SK-N-SH (cell line): ENCODE measurements at regions not wholly inside any gene's neighbourhood (a gene's known extent, or its start where the extent isn't known, plus 50 kb on each side); places are given as distances from the start of the nearest gene placed in this dataset.
"Not testable (repeated sequence)": the region's sequence is repeated elsewhere in the genome, so short reads cannot be mapped to it uniquely, and the experiment has no call there.

Experiments
- CTCF ChIA-PET: fragments of 300-600, 350-600 bp; formaldehyde crosslinking; extraction: SDS; loops from one replicate; lab custom pipeline; 2021; lab: Yijun Ruan, JAX
- POLR2A ChIA-PET: fragments of 350-600 bp; sonication (Branson Sonifier 250); formaldehyde crosslinking; extraction: SDS; loops from one replicate; lab custom pipeline; 2020; ENCODE audit warnings: antibody characterized with exemption, inconsistent platforms; lab: Yijun Ruan, JAX
- DNase-seq: peaks from one replicate; pipeline ENCODE4 v3.0.0; 2012
- H2AFZ ChIP-seq: fragments of 200-600 bp; sonication (generic); 2 replicates; pipeline ENCODE4 v1.8.1; 2016; ENCODE audit warnings: antibody characterized with exemption, mild to moderate bottlenecking, low read depth
- H3F3A ChIP-seq: fragments of 200-600 bp; sonication (generic); replicated peaks from 2 replicates; pipeline ENCODE3; 2016; ENCODE audit warnings: antibody characterized with exemption, mild to moderate bottlenecking; ENCODE audit not compliant: insufficient read depth
- H3K27ac ChIP-seq, 2 experiments: fragments of 200-500 bp in 1 of 2; fragments of 200-600 bp in 1 of 2; sonication (Bioruptor generic) in 1 of 2; sonication (generic), shearing (Covaris generic) in 1 of 2; 2 replicates each; pipeline versions ENCODE4 v1.5.1 to v1.6.1; 2014 to 2016; ENCODE audit warnings: low read depth in 2 of 2, inconsistent platforms in 1 of 2, low read length in 1 of 2, mild to moderate bottlenecking in 1 of 2, mixed read lengths in 1 of 2
- H3K27me3 ChIP-seq: fragments of 200-600 bp; sonication (generic), shearing (Covaris generic); 2 replicates; pipeline ENCODE4 v1.6.1; 2016; ENCODE audit warnings: mixed run types; ENCODE audit not compliant: insufficient read depth
- H3K36me3 ChIP-seq, 2 experiments: fragments of 200-500 bp in 1 of 2; fragments of 200-600 bp in 1 of 2; sonication (Bioruptor generic) in 1 of 2; sonication (generic) in 1 of 2; replicated peaks in 1 of 2; 2 replicates each; pipeline versions ENCODE3 to v1.5.1; 2014 to 2016; ENCODE audit warnings: low read length in 1 of 2, mild to moderate bottlenecking in 1 of 2; ENCODE audit not compliant: insufficient read depth in 2 of 2, control insufficient read depth in 1 of 2
- H3K4me1 ChIP-seq, 2 experiments: fragments of 200-500 bp in 1 of 2; fragments of 200-600 bp in 1 of 2; sonication (Bioruptor generic) in 1 of 2; sonication (generic), shearing (Covaris generic) in 1 of 2; 2 replicates each; pipeline versions ENCODE4 v1.5.1 to v1.6.1; 2014 to 2016; ENCODE audit warnings: low read depth in 1 of 2, low read length in 1 of 2, mixed run types in 1 of 2; ENCODE audit not compliant: insufficient read depth in 2 of 2, control insufficient read depth in 1 of 2
- H3K4me2 ChIP-seq: fragments of 200-600 bp; sonication (generic), shearing (Covaris generic); 2 replicates; pipeline ENCODE4 v1.6.1; 2017; ENCODE audit warnings: mixed run types
- H3K4me3 ChIP-seq, 2 experiments: fragments of 200-500 bp in 1 of 2; fragments of 200-600 bp in 1 of 2; sonication (Bioruptor generic) in 1 of 2; sonication (generic), shearing (Covaris generic) in 1 of 2; 2 replicates each; pipeline versions ENCODE4 v1.5.1 to v1.8.1; 2014 to 2016; ENCODE audit warnings: low read depth in 2 of 2, inconsistent platforms in 1 of 2, low read length in 1 of 2, mild to moderate bottlenecking in 1 of 2, mixed read lengths in 1 of 2, moderate library complexity in 1 of 2
- H3K79me2 ChIP-seq: fragments of 200-600 bp; sonication (generic); 2 replicates; pipeline ENCODE4 v1.8.1; 2017; ENCODE audit warnings: mild to moderate bottlenecking; ENCODE audit not compliant: insufficient read depth
- H3K9ac ChIP-seq: fragments of 200-600 bp; sonication (generic); 2 replicates; pipeline ENCODE4 v1.6.1; 2017; ENCODE audit warnings: mixed run types
- H3K9me2 ChIP-seq: fragments of 200-600 bp; sonication (generic); 2 replicates; pipeline ENCODE4 v1.6.1; 2017; ENCODE audit warnings: mixed run types
- H3K9me3 ChIP-seq: fragments of 200-600 bp; sonication (generic); 2 replicates; pipeline ENCODE4 v1.6.1; 2017; ENCODE audit warnings: mixed run types, mild to moderate bottlenecking, moderate library complexity
- H4K20me1 ChIP-seq: fragments of 200-600 bp; sonication (generic); 2 replicates; pipeline ENCODE4 v1.6.1; 2017; ENCODE audit warnings: mild to moderate bottlenecking, mixed run types; ENCODE audit not compliant: insufficient read depth
- EP300 ChIP-seq, 2 experiments: IDR thresholded peaks; 2 replicates each; pipeline versions ENCODE4 v1.4.0 to v1.6.1; 2012; ENCODE audit warnings: borderline replicate concordance in 1 of 2, low read depth in 1 of 2, low read length in 1 of 2
- GABPA ChIP-seq: IDR thresholded peaks from 2 replicates; pipeline ENCODE4 v1.4.0; 2012; ENCODE audit warnings: low read depth, mild to moderate bottlenecking
- GATA2 ChIP-seq: sonication (generic); formaldehyde crosslinking; IDR thresholded peaks from 2 replicates; pipeline ENCODE4 v1.5.0; 2020; ENCODE audit warnings: mild to moderate bottlenecking, missing genetic modification reagents
- JUND ChIP-seq: IDR thresholded peaks from 2 replicates; pipeline ENCODE4 v1.4.0; 2012
- MAX ChIP-seq: IDR thresholded peaks from 2 replicates; pipeline ENCODE4 v1.4.0; 2012; ENCODE audit warnings: low read depth
- MXI1 ChIP-seq: IDR thresholded peaks from 2 replicates; pipeline ENCODE4 v1.6.1; 2012; ENCODE audit warnings: mild to moderate bottlenecking, low read depth, low read length, improper control_type of control experiment
- NFIC ChIP-seq: IDR thresholded peaks from 2 replicates; pipeline ENCODE4 v1.4.0; 2012; ENCODE audit warnings: borderline replicate concordance
- RAD21 ChIP-seq: IDR thresholded peaks from 2 replicates; pipeline ENCODE4 v1.6.1; 2012; ENCODE audit warnings: mild to moderate bottlenecking, low read length
- REST ChIP-seq: IDR thresholded peaks from 2 replicates; pipeline ENCODE4 v1.6.1; 2012; ENCODE audit warnings: mild to moderate bottlenecking, low read depth, low read length, moderate library complexity
- YY1 ChIP-seq: IDR thresholded peaks from 2 replicates; pipeline ENCODE4 v1.4.0; 2012; ENCODE audit warnings: low read depth, mild to moderate bottlenecking
- WGBS: methylation state at CpG from one replicate; pipeline ENCODE4 v1.1.6; 2017; ENCODE audit warnings: low lambda C conversion rate; 5-methylcytosine and 5-hydroxymethylcytosine counted together
- TF ChIP-seq, protein P1 (sequence below): IDR thresholded peaks from 2 replicates; pipeline ENCODE4; 2012

GRCh38 chr10:122777515-122778059, 68.1 kb downstream of the CUZD1 start:
- Histone ChIP-seq H3K27me3 (no peaks in the 10 kb centered on the region; the same call in 1 of the 2 replicates), H3K4me1 (peaks cover 0 to 5% of the 10 kb centered on the region in 2 experiments; a peak in 1 of 4 replicates), H4K20me1 (no peaks in the 10 kb centered on the region), H3K27ac (no peak overlapping the region), H3K4me3 (no peak overlapping the region), H3K4me2 (no peak overlapping the region)
- no peak for DNase-seq
- CTCF ChIA-PET = interaction anchor here (0.6 kb wide), 1 partner anchor 736 kb away, joined by 3 read pairs; no protein-coding TSS in a partner anchor
- no peak for TF ChIP-seq GATA2 (CRISPR knock-in tag)
- TF ChIP-seq REST = no peak
- no peak for TF ChIP-seq NFIC
- TF ChIP-seq, all 33 proteins: peak for 0
- Histone ChIP-seq H3K79me2 (no peaks in the 10 kb centered on the region), H2AFZ (no peak overlapping the region), H3K36me3 (no peaks in the 10 kb centered on the region), H3F3A (no peaks in the 10 kb centered on the region), H3K9me3 (no peaks in the 10 kb centered on the region), H3K9me2 (no peaks in the 10 kb centered on the region), H3K9ac (no peak overlapping the region)
- POLR2A ChIA-PET = no interaction called here
- 13% methylated on average over 8 of the region's 14 CpGs for WGBS

GRCh38 chr10:122774231-122774630, 71.4 kb downstream of the CUZD1 start:
- POLR2A ChIA-PET = no interaction called here
- Histone ChIP-seq H3K9ac (no peak overlapping the region), H3K27me3 (no peaks in the 10 kb centered on the region; the same call in 1 of the 2 replicates), H3K9me3 (no peaks in the 10 kb centered on the region), H3K4me1 (no peaks in the 10 kb centered on the region)
- TF ChIP-seq RAD21 = no peak
- TF ChIP-seq JUND = no peak
- TF ChIP-seq GABPA = no peak
- TF ChIP-seq YY1 = no peak
- no peak for TF ChIP-seq MXI1
- no peak for TF ChIP-seq GATA2 (CRISPR knock-in tag)
- TF ChIP-seq, protein P1, sequence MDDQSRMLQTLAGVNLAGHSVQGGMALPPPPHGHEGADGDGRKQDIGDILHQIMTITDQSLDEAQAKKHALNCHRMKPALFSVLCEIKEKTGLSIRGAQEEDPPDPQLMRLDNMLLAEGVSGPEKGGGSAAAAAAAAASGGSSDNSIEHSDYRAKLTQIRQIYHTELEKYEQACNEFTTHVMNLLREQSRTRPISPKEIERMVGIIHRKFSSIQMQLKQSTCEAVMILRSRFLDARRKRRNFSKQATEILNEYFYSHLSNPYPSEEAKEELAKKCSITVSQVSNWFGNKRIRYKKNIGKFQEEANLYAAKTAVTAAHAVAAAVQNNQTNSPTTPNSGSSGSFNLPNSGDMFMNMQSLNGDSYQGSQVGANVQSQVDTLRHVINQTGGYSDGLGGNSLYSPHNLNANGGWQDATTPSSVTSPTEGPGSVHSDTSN = no peak
- TF ChIP-seq REST = no peak
- TF ChIP-seq MAX = no peak
- TF ChIP-seq EP300 (IDR thresholded peaks at IDR 0.05; ENCODE audit: borderline replicate concordance in 1 of 2, low read depth in 1 of 2, low read length in 1 of 2) = no peak
- TF ChIP-seq, all 33 proteins: peak for 0
- Histone ChIP-seq H3K4me2 (no peak overlapping the region), H3K9me2 (no peaks in the 10 kb centered on the region), H2AFZ (no peak overlapping the region), H4K20me1 (no peaks in the 10 kb centered on the region), H3K79me2 (no peaks in the 10 kb centered on the region), H3K27ac (no peak overlapping the region), H3K4me3 (no peak overlapping the region), H3F3A (no peaks in the 10 kb centered on the region), H3K36me3 (no peaks in the 10 kb centered on the region)
- CTCF ChIA-PET = no interaction called here
- DNase-seq = no peak
- 7% methylated on average over 2 of the region's 2 CpGs for WGBS

- H3K4me1 ChIP-seq, H3K36me3 ChIP-seq, H4K20me1 ChIP-seq, H3K27ac ChIP-seq, H3K9ac ChIP-seq, POLR2A ChIA-PET, H2AFZ ChIP-seq, H3F3A ChIP-seq, H3K9me2 ChIP-seq, H3K79me2 ChIP-seq, DNase-seq, H3K4me3 ChIP-seq, H3K9me3 ChIP-seq, H3K4me2 ChIP-seq, H3K27me3 ChIP-seq: not testable (repeated sequence)
- 63% methylated on average over 12 of the region's 12 CpGs for WGBS
- CTCF ChIA-PET = interaction anchor here (1.5 kb wide), 1 partner anchor 272 kb away, joined by 4 read pairs; no protein-coding TSS in a partner anchor
These were observed 71.8 kb upstream of the C10orf120 start for GRCh38 chr10:122771404-122771803.
